ENCODE measurements at regions not wholly inside any gene's neighbourhood (a gene's known extent, or its start where the extent isn't known, plus 50 kb on each side); places are given as distances from the start of the nearest gene placed in this dataset.

DNA sequence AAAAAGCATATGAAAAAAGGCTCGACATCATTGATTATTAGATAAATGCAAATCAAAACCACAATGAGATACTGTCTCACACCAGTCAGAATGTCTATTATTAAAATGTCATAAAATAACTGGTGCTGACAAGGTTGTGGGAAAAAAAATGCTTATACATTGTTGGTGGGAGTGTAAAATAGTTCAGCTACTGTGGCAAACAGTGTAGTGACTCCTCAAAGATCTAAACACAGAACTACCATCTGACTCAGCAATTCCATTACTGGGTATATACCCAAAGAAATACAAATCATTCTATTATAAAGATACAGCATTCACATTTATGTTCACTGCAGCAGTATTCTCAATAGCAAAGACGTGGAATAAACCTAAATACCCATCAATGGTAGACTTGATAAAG is 412.1 kb downstream of the CENPC start:
- TF ChIP-seq, protein P1, sequence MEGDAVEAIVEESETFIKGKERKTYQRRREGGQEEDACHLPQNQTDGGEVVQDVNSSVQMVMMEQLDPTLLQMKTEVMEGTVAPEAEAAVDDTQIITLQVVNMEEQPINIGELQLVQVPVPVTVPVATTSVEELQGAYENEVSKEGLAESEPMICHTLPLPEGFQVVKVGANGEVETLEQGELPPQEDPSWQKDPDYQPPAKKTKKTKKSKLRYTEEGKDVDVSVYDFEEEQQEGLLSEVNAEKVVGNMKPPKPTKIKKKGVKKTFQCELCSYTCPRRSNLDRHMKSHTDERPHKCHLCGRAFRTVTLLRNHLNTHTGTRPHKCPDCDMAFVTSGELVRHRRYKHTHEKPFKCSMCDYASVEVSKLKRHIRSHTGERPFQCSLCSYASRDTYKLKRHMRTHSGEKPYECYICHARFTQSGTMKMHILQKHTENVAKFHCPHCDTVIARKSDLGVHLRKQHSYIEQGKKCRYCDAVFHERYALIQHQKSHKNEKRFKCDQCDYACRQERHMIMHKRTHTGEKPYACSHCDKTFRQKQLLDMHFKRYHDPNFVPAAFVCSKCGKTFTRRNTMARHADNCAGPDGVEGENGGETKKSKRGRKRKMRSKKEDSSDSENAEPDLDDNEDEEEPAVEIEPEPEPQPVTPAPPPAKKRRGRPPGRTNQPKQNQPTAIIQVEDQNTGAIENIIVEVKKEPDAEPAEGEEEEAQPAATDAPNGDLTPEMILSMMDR (IDR thresholded peaks at IDR 0.05), result no peak
- TF ChIP-seq POLR2A (IDR thresholded peaks at IDR 0.05), result no peak

All from uterus (tissue), 2 donors.